K562 (cell line): ENCODE measurements at regions not wholly inside any gene's neighbourhood (a gene's known extent, or its start where the extent isn't known, plus 50 kb on each side); places are given as distances from the start of the nearest gene placed in this dataset.

Experiments
- BCOR ChIP-seq: fragments of 450-650 bp; IDR thresholded peaks from 2 replicates; pipeline ENCODE4 v1.6.1; 2016
- HOXB6 ChIP-seq: fragments of 250-450 bp; sonication (Bioruptor Pico); IDR thresholded peaks from 2 replicates; pipeline ENCODE4 v1.5.1; 2022; ENCODE audit warnings: mild to moderate bottlenecking, borderline replicate concordance
- MED1 ChIP-seq: sonication (generic); formaldehyde crosslinking; IDR thresholded peaks from 2 replicates; pipeline ENCODE4 v1.8.1; 2023; ENCODE audit warnings: missing genetic modification reagents, borderline replicate concordance
- POLR2AphosphoS2 ChIP-seq: IDR thresholded peaks from 2 replicates; pipeline ENCODE4 v1.6.1; 2012; ENCODE audit warnings: low read length, improper control_type of control experiment
- ZBTB34 ChIP-seq: fragments of 250-450 bp; sonication (Bioruptor Pico); IDR thresholded peaks from 2 replicates; pipeline ENCODE4 v1.8.0; 2021; ENCODE audit warnings: mild to moderate bottlenecking, moderate library complexity
- ZBTB8A ChIP-seq: fragments of 450-650 bp; IDR thresholded peaks from 2 replicates; pipeline ENCODE4 v1.6.1; 2018; ENCODE audit warnings: mild to moderate bottlenecking, moderate library complexity; ENCODE audit not compliant: partially characterized antibody
- ZNF699 ChIP-seq: fragments of 250-450 bp; sonication (Bioruptor Pico); IDR thresholded peaks from 2 replicates; pipeline ENCODE4 v1.8.0; 2021; ENCODE audit warnings: mild to moderate bottlenecking, moderate library complexity; ENCODE audit not compliant: insufficient replicate concordance

- TF ChIP-seq ZBTB34 (CRISPR knock-in tag): no peak
- TF ChIP-seq BCOR: no peak
- TF ChIP-seq ZNF699: no peak
- no peak for TF ChIP-seq ZBTB8A
- no peak for TF ChIP-seq MED1
- TF ChIP-seq HOXB6: no peak
- TF ChIP-seq POLR2AphosphoS2: no peak
Measured at GRCh38 chr7:118711688-118712087, 487.2 kb downstream of the ANKRD7 start.
